RWPE1 (cell line): ENCODE measurements at regions not wholly inside any gene's neighbourhood (a gene's known extent, or its start where the extent isn't known, plus 50 kb on each side); places are given as distances from the start of the nearest gene placed in this dataset.

Source experiments
- CTCF ChIA-PET: fragments of 350-600 bp; sonication (Branson Sonifier 250); formaldehyde crosslinking; extraction: SDS; loops from one replicate; lab custom pipeline; 2021; lab: Yijun Ruan, JAX
- POLR2A ChIA-PET: fragments of 400-600 bp; formaldehyde crosslinking; extraction: SDS; loops from one replicate; lab custom pipeline; 2020; ENCODE audit warnings: antibody characterized with exemption; ENCODE audit not compliant: low non-redundant PET; lab: Yijun Ruan, JAX
- DNase-seq: peaks from one replicate; pipeline ENCODE4 v3.0.0; 2012; ENCODE audit warnings: low spot score
- H3K27ac ChIP-seq: fragments of 450-650 bp; 2 replicates; pipeline ENCODE4 v1.5.1; 2017
- CTCF ChIP-seq: fragments of 450-650 bp; conservative IDR thresholded peaks from 2 replicates; pipeline ENCODE4 v1.5.1; 2017; ENCODE audit warnings: low read depth, mild to moderate bottlenecking

GRCh38 chr15:63434576-63435186 is 53.0 kb upstream of the CA12 start:
- ChIA-PET POLR2A (no interaction called here), CTCF (interaction anchor here (0.6 kb wide), 1 partner anchor 29 kb away, joined by 7 read pairs; no protein-coding TSS in a partner anchor)
- no peak for DNase-seq
- H3K27ac ChIP-seq = no peak overlapping the region
- no peak for TF ChIP-seq CTCF

- CTCF ChIA-PET = interaction anchor here (0.6 kb wide), 1 partner anchor 29 kb away, joined by 7 read pairs; no protein-coding TSS in a partner anchor
- H3K27ac ChIP-seq = no peak overlapping the region
- DNase-seq = no peak
- POLR2A ChIA-PET = no interaction called here
- TF ChIP-seq CTCF = no peak
Measured at GRCh38 chr15:63435204-63435820, 53.7 kb upstream of the CA12 start.

- DNase-seq = no peak
- CTCF ChIA-PET = no interaction called here
- POLR2A ChIA-PET = no interaction called here
- H3K27ac ChIP-seq = no peak overlapping the region
- no peak for TF ChIP-seq CTCF
Measured at GRCh38 chr15:63436341-63436740, 54.7 kb upstream of the CA12 start.

GRCh38 chr15:63436872-63437375 is 55.3 kb upstream of the CA12 start:
- CTCF ChIA-PET = no interaction called here
- no peak overlapping the region for H3K27ac ChIP-seq
- TF ChIP-seq CTCF = no peak
- POLR2A ChIA-PET = no interaction called here
- DNase-seq = no peak

- H3K27ac ChIP-seq = no peak overlapping the region
- DNase-seq = no peak
- CTCF ChIA-PET = no interaction called here
- TF ChIP-seq CTCF = no peak
- POLR2A ChIA-PET = no interaction called here
Measured at GRCh38 chr15:63439536-63440264, 58.1 kb upstream of the CA12 start.

GRCh38 chr15:63440265-63440648 is 58.6 kb upstream of the CA12 start:
- no peak for DNase-seq

More at GRCh38 chr15:63440265-63440648, 58.6 kb upstream of the CA12 start:
- TF ChIP-seq CTCF = no peak
- ChIA-PET POLR2A (no interaction called here), CTCF (no interaction called here)
- H3K27ac ChIP-seq = no peak overlapping the region
